H9 (cell line): ENCODE measurements at regions not wholly inside any gene's neighbourhood (a gene's known extent, or its start where the extent isn't known, plus 50 kb on each side); places are given as distances from the start of the nearest gene placed in this dataset.

Experiments
- DNase-seq: peaks from one replicate; pipeline ENCODE4 v3.0.0-alpha.2; 2017
- H2AFZ ChIP-seq: one replicate; pipeline ENCODE4 v1.6.1; 2013; ENCODE audit warnings: mild to moderate bottlenecking, low read length, control low read depth, moderate library complexity
- H2AK5ac ChIP-seq: 2 replicates; pipeline ENCODE4 v1.6.1; 2013; ENCODE audit warnings: low read length, control low read depth, mixed read lengths; ENCODE audit not compliant: insufficient read length
- H2BK120ac ChIP-seq: one replicate; pipeline ENCODE4 v1.6.1; 2013; ENCODE audit warnings: low read depth, mild to moderate bottlenecking, low read length, control low read depth, inconsistent platforms; ENCODE audit not compliant: poor library complexity, severe bottlenecking
- H2BK12ac ChIP-seq: 2 replicates; pipeline ENCODE4 v1.6.1; 2013; ENCODE audit warnings: low read length, control low read depth, mixed read lengths, low read depth; ENCODE audit not compliant: insufficient read length
- H2BK15ac ChIP-seq: 2 replicates; pipeline ENCODE4 v1.6.1; 2013; ENCODE audit warnings: low read depth, low read length, control low read depth
- H2BK20ac ChIP-seq: one replicate; pipeline ENCODE4 v1.6.1; 2013; ENCODE audit warnings: low read depth, mild to moderate bottlenecking, low read length, control low read depth, inconsistent platforms; ENCODE audit not compliant: poor library complexity, severe bottlenecking
- H2BK5ac ChIP-seq: 2 replicates; pipeline ENCODE4 v1.6.1; 2013; ENCODE audit warnings: low read length, control low read depth, mixed read lengths; ENCODE audit not compliant: insufficient read length
- H3K14ac ChIP-seq: 2 replicates; pipeline ENCODE4 v1.6.1; 2013; ENCODE audit warnings: low read length, control low read depth; ENCODE audit not compliant: insufficient read depth
- H3K18ac ChIP-seq: 2 replicates; pipeline ENCODE4 v1.6.1; 2013; ENCODE audit warnings: low read depth, mild to moderate bottlenecking, mixed read lengths, low read length, control low read depth; ENCODE audit not compliant: insufficient read length
- H3K23ac ChIP-seq: 2 replicates; pipeline ENCODE4 v1.6.1; 2013; ENCODE audit warnings: low read length, control low read depth, mixed read lengths, low read depth; ENCODE audit not compliant: insufficient read length
- H3K23me2 ChIP-seq: 2 replicates; pipeline ENCODE4 v1.6.1; 2013; ENCODE audit warnings: low read depth, mild to moderate bottlenecking, mixed read lengths, low read length, control low read depth; ENCODE audit not compliant: insufficient read length, poor library complexity, severe bottlenecking
- H3K27ac ChIP-seq: 2 replicates; pipeline ENCODE4 v1.5.1; 2013; ENCODE audit warnings: low read length, control low read depth, mixed read lengths, low read depth; ENCODE audit not compliant: insufficient read length
- H3K27me3 ChIP-seq: 2 replicates; pipeline ENCODE4 v1.6.1; 2013; ENCODE audit warnings: low read length, control low read depth, inconsistent platforms; ENCODE audit not compliant: insufficient read depth
- H3K4ac ChIP-seq: 2 replicates; pipeline ENCODE4 v1.6.1; 2013; ENCODE audit warnings: low read depth, mild to moderate bottlenecking, control low read depth, inconsistent platforms, low read length, moderate library complexity
- H3K4me1 ChIP-seq: 2 replicates; pipeline ENCODE4 v1.6.1; 2013; ENCODE audit warnings: low read length, control low read depth, inconsistent platforms; ENCODE audit not compliant: insufficient read depth
- H3K4me2 ChIP-seq: 2 replicates; pipeline ENCODE4 v1.6.1; 2013; ENCODE audit warnings: low read length, control low read depth, mixed read lengths; ENCODE audit not compliant: insufficient read length, insufficient read depth
- H3K56ac ChIP-seq: 2 replicates; pipeline ENCODE4 v1.6.1; 2013; ENCODE audit warnings: low read depth, mild to moderate bottlenecking, mixed read lengths, low read length, control low read depth; ENCODE audit not compliant: insufficient read length
- H3K79me1 ChIP-seq: 2 replicates; pipeline ENCODE4 v1.6.1; 2013; ENCODE audit warnings: low read depth, mild to moderate bottlenecking, moderate library complexity, low read length, control low read depth, inconsistent platforms; ENCODE audit not compliant: insufficient read depth, poor library complexity, severe bottlenecking
- H3K79me2 ChIP-seq: 2 replicates; pipeline ENCODE4 v1.6.1; 2013; ENCODE audit warnings: low read length, control low read depth, inconsistent platforms; ENCODE audit not compliant: insufficient read depth
- H3K9ac ChIP-seq: 2 replicates; pipeline ENCODE4 v1.6.1; 2013; ENCODE audit warnings: low read length, control low read depth, mixed read lengths; ENCODE audit not compliant: insufficient read length; ENCODE audit errors: extremely low read depth
- H3K9me3 ChIP-seq: one replicate; pipeline ENCODE4 v1.6.1; 2013; ENCODE audit warnings: low read depth, low read length, inconsistent platforms; ENCODE audit not compliant: control insufficient read depth
- H3T11ph ChIP-seq: one replicate; pipeline ENCODE4 v1.6.1; 2013; ENCODE audit warnings: mild to moderate bottlenecking, low read length, control low read depth, inconsistent platforms
- H4K20me1 ChIP-seq: one replicate; pipeline ENCODE4 v1.6.1; 2013; ENCODE audit not compliant: control insufficient read depth, insufficient read length, insufficient read depth
- H4K5ac ChIP-seq: 2 replicates; pipeline ENCODE4 v1.6.1; 2013; ENCODE audit warnings: low read depth, mild to moderate bottlenecking, mixed read lengths, low read length, control low read depth; ENCODE audit not compliant: insufficient read length
- H4K8ac ChIP-seq: replicated peaks from 2 replicates; pipeline ENCODE4 v1.6.1; 2013; ENCODE audit warnings: low read length, control low read depth, mixed read lengths, low read depth; ENCODE audit not compliant: insufficient read length
- H4K91ac ChIP-seq: 2 replicates; pipeline ENCODE4 v1.6.1; 2013; ENCODE audit warnings: low read depth, mild to moderate bottlenecking, moderate library complexity, mixed read lengths, low read length, control low read depth; ENCODE audit not compliant: insufficient read length
- H3K27ac Mint-ChIP-seq, 3 experiments: 2 replicates in 2 of 3; 3 replicates in 1 of 3; pipeline ENCODE4 v1.8.0; 2020 to 2021; ENCODE audit warnings: mixed read lengths in 3 of 3, mild to moderate bottlenecking in 1 of 3, moderate library complexity in 1 of 3
- H3K27me3 Mint-ChIP-seq: 2 replicates; pipeline ENCODE4 v1.8.0; 2021; ENCODE audit warnings: low read depth, mild to moderate bottlenecking, moderate library complexity, mixed read lengths
- H3K36me3 Mint-ChIP-seq, 3 experiments: 2 replicates in 2 of 3; 3 replicates in 1 of 3; pipeline ENCODE4 v1.8.0; 2020 to 2021; ENCODE audit warnings: low read depth in 3 of 3, mixed read lengths in 3 of 3; ENCODE audit not compliant: insufficient read depth in 1 of 3
- H3K4me1 Mint-ChIP-seq, 2 experiments: 2 replicates each; pipeline ENCODE4 v1.8.0; 2020; ENCODE audit warnings: mixed read lengths in 2 of 2
- H3K4me3 Mint-ChIP-seq, 2 experiments: 2 replicates in 1 of 2; 3 replicates in 1 of 2; pipeline ENCODE4 v1.8.0; 2020 to 2021; ENCODE audit warnings: mild to moderate bottlenecking in 2 of 2, mixed read lengths in 2 of 2, moderate library complexity in 1 of 2
- H3K9me3 Mint-ChIP-seq, 2 experiments: 2 replicates in 1 of 2; 3 replicates in 1 of 2; pipeline ENCODE4 v1.8.0; 2020; ENCODE audit warnings: mild to moderate bottlenecking in 2 of 2, mixed read lengths in 2 of 2, moderate library complexity in 1 of 2
- CTCF ChIP-seq: fragments of 200-600 bp; sonication (generic); conservative IDR thresholded peaks from 3 replicates; pipeline ENCODE4 v1.8.0; 2021; ENCODE audit warnings: antibody characterized with exemption, mild to moderate bottlenecking
- WGBS: extraction: QIAGEN DNeasy Blood & Tissue Kit; methylation state at CpG from one replicate; pipeline ENCODE4 v1.1.7; 2013; ENCODE audit warnings: missing lambda C conversion rate, low lambda C conversion rate, mixed read lengths; ENCODE audit not compliant: insufficient read length; ENCODE audit errors: extremely low coverage; 5-methylcytosine and 5-hydroxymethylcytosine counted together

- no peak overlapping the region for H4K91ac ChIP-seq
- DNase-seq = no peak
- WGBS = no CpG with 5 or more reads among the region's 1 CpG
These were observed 434.0 kb upstream of the CLINT1 start for GRCh38 chr5:158292981-158293380.

More at GRCh38 chr5:158292981-158293380, 434.0 kb upstream of the CLINT1 start:
- no peaks in the 10 kb centered on the region for H3K23me2 ChIP-seq
- H2BK120ac ChIP-seq = no peak overlapping the region
- H3K14ac ChIP-seq = no peak overlapping the region
- no peaks in the 10 kb centered on the region for H4K20me1 ChIP-seq
- peaks cover 3 to 15% (median 7%) of the 10 kb centered on the region in 3 experiments; a peak in 5 of 7 replicates for H3K36me3 Mint-ChIP-seq
- no peaks in the 10 kb centered on the region; the same call in 1 of the 2 replicates for H3K27me3 Mint-ChIP-seq
- no peaks in the 10 kb centered on the region for H3K9me3 ChIP-seq
- H2AK5ac ChIP-seq = no peak overlapping the region
- H3K56ac ChIP-seq = no peak overlapping the region
- no peak overlapping the region for H3K4ac ChIP-seq
- H3K23ac ChIP-seq = no peak overlapping the region
- H2BK12ac ChIP-seq = no peak overlapping the region
- H3K4me2 ChIP-seq = no peak overlapping the region
- no peak for TF ChIP-seq CTCF
- no peaks in the 10 kb centered on the region; a peak in 1 of 4 replicates for H3K4me1 Mint-ChIP-seq
- H3K79me2 ChIP-seq = no peaks in the 10 kb centered on the region
- no peak overlapping the region for H3K9ac ChIP-seq
- H3K4me3 Mint-ChIP-seq = no peak overlapping the region
- no peak overlapping the region for H3K18ac ChIP-seq
- no peak overlapping the region for H4K5ac ChIP-seq
- H4K8ac ChIP-seq = no peak overlapping the region
- H2BK20ac ChIP-seq = no peak overlapping the region
- no peaks in the 10 kb centered on the region for H3K4me1 ChIP-seq
- H2AFZ ChIP-seq = no peak overlapping the region
- H2BK15ac ChIP-seq = no peak overlapping the region
- H3K27ac Mint-ChIP-seq = no peak overlapping the region
- H3K27me3 ChIP-seq = no peaks in the 10 kb centered on the region
- no peaks in the 10 kb centered on the region for H3K79me1 ChIP-seq
- no peak overlapping the region for H3K27ac ChIP-seq
- H2BK5ac ChIP-seq = no peak overlapping the region
- H3K9me3 Mint-ChIP-seq = peaks cover 15 to 18% of the 10 kb centered on the region in 2 experiments
- no peak overlapping the region for H3T11ph ChIP-seq
